Colon (tissue), 2 donors: ENCODE measurements at regions not wholly inside any gene's neighbourhood (a gene's known extent, or its start where the extent isn't known, plus 50 kb on each side); places are given as distances from the start of the nearest gene placed in this dataset.

ENCODE experiments used
- FAIRE-seq: peaks from 2 replicates; lab custom pipeline; 2012; peaks lifted over from hg19 to GRCh38; lab: Jason Lieb, UNC
- donor health status: control.
- donor health status: control.

- FAIRE-seq = no peak
Observed at GRCh38 chr13:80126389-80127068, 214.4 kb downstream of the SPRY2 start.

GRCh38 chr13:80123945-80124344, 217.0 kb downstream of the SPRY2 start:
- FAIRE-seq = no peak

GRCh38 chr13:80121038-80121437, 219.9 kb downstream of the SPRY2 start:
- FAIRE-seq = no peak

- FAIRE-seq = no peak
Observed at GRCh38 chr13:80118506-80118905, 222.4 kb downstream of the SPRY2 start.

GRCh38 chr13:80118099-80118498, 222.8 kb downstream of the SPRY2 start:
- FAIRE-seq = no peak

GRCh38 chr13:80117515-80117914, 223.4 kb downstream of the SPRY2 start:
- FAIRE-seq = no peak

- FAIRE-seq = no peak
Observed at GRCh38 chr13:80116107-80116506, 224.8 kb downstream of the SPRY2 start.

GRCh38 chr13:80115616-80116015, 225.3 kb downstream of the SPRY2 start:
- FAIRE-seq = no peak

- no peak for FAIRE-seq
Observed at GRCh38 chr13:80113714-80114454, 227.0 kb downstream of the SPRY2 start.

GRCh38 chr13:80109303-80109702, 231.6 kb downstream of the SPRY2 start:
- no peak for FAIRE-seq

GRCh38 chr13:80105350-80105749, 235.6 kb downstream of the SPRY2 start:
- FAIRE-seq = no peak

- no peak for FAIRE-seq
Observed at GRCh38 chr13:80101040-80101439, 239.9 kb downstream of the SPRY2 start.

GRCh38 chr13:80100636-80101035, 240.3 kb downstream of the SPRY2 start:
- no peak for FAIRE-seq

- peak; percentile 10 for FAIRE-seq
Observed at GRCh38 chr13:80097561-80097960, 243.4 kb downstream of the SPRY2 start.

GRCh38 chr13:80096383-80096782, 244.5 kb downstream of the SPRY2 start:
- FAIRE-seq = no peak

GRCh38 chr13:80094526-80094925, 246.4 kb downstream of the SPRY2 start:
- no peak for FAIRE-seq

GRCh38 chr13:80093888-80094287, 247.0 kb downstream of the SPRY2 start:
- FAIRE-seq = no peak

GRCh38 chr13:80086304-80086721, 254.6 kb downstream of the SPRY2 start:
- FAIRE-seq = peak; percentile 88

- peak; percentile 10 for FAIRE-seq
Observed at GRCh38 chr13:80083853-80084676, 256.9 kb downstream of the SPRY2 start.

GRCh38 chr13:80083081-80083852, 257.7 kb downstream of the SPRY2 start:
- no peak for FAIRE-seq

GRCh38 chr13:80082396-80083080, 258.4 kb downstream of the SPRY2 start:
- FAIRE-seq = no peak
